Gastrocnemius medialis (tissue), 4 donors: ENCODE measurements at regions not wholly inside any gene's neighbourhood (a gene's known extent, or its start where the extent isn't known, plus 50 kb on each side); places are given as distances from the start of the nearest gene placed in this dataset.

Experiments used
- ATAC-seq, 2 donors: fragments of 150-250 bp; one replicate each; pipeline ENCODE4 v1.9.1; 2016
- DNase-seq, 2 donors: peaks; one replicate each; pipeline ENCODE4 v3.0.0-alpha.2; 2019
- H3K27ac ChIP-seq, 4 donors: fragments of 200-600 bp; sonication (generic); 1 replicate in 1 of 4; 2 replicates in 3 of 4; pipeline ENCODE4 v1.5.1; 2016 to 2018; ENCODE audit warnings: mild to moderate bottlenecking in 2 of 4, moderate library complexity in 1 of 4
- H3K27me3 ChIP-seq, 3 donors: fragments of 200-600 bp; sonication (generic) in 2 of 3; 1 replicate in 1 of 3; 2 replicates in 2 of 3; pipeline versions ENCODE4 v1.5.1 to v1.6.0; 2016 to 2019; ENCODE audit warnings: mild to moderate bottlenecking in 1 of 3, moderate library complexity in 1 of 3
- H3K36me3 ChIP-seq, 2 donors: fragments of 200-600 bp; sonication (generic) in 1 of 2; one replicate each; pipeline ENCODE4 v1.5.1; 2017 to 2018
- H3K4me1 ChIP-seq, 2 donors: fragments of 200-600 bp; sonication (generic) in 1 of 2; one replicate each; pipeline ENCODE4 v1.5.1; 2016 to 2017; ENCODE audit warnings: mild to moderate bottlenecking in 2 of 2
- H3K4me3 ChIP-seq, 4 donors: fragments of 200-600 bp; sonication (generic) in 3 of 4; 1 replicate in 1 of 4; 2 replicates in 3 of 4; pipeline ENCODE4 v1.5.1; 2016 to 2019; ENCODE audit warnings: mild to moderate bottlenecking in 2 of 4
- H3K9me3 ChIP-seq, 3 donors: fragments of 200-600 bp; sonication (generic) in 2 of 3; 1 replicate in 1 of 3; 2 replicates in 2 of 3; pipeline ENCODE4 v1.5.1; 2016 to 2019
- CTCF ChIP-seq, 5 experiments: fragments of 450-650 bp in 3 of 5; fragments of 200-600 bp in 2 of 5; sonication (generic) in 2 of 5; IDR thresholded peaks in 4 of 5; conservative IDR thresholded peaks in 1 of 5; 1 replicate in 4 of 5; 2 replicates in 1 of 5; pipeline ENCODE4 v1.5.1; 2016 to 2019; ENCODE audit warnings: antibody characterized with exemption in 5 of 5, mild to moderate bottlenecking in 3 of 5, moderate library complexity in 3 of 5
- POLR2A ChIP-seq, 2 donors: fragments of 450-650 bp; IDR thresholded peaks; one replicate each; pipeline ENCODE4 v1.6.1; 2017; ENCODE audit warnings: antibody characterized with exemption in 2 of 2, mild to moderate bottlenecking in 2 of 2, moderate library complexity in 2 of 2
- in situ Hi-C, 4 donors: fragments of 200-750 bp; cut with MboI; loops; one replicate each; pipeline versions ENCODE4 v1.15.0 to v1.8.0; 2017; ENCODE audit warnings: low sequenced_read_pairs in 4 of 4
- intact Hi-C: fragments of 100-400 bp; cut with DNase I; formaldehyde crosslinking; loops from one replicate; pipeline ENCODE4 v1.15.1; 2023; ENCODE audit warnings: low total_unique reads

- no peaks in the 10 kb centered on the region for H3K36me3 ChIP-seq
- H3K4me1 ChIP-seq = no peaks in the 10 kb centered on the region
- in situ Hi-C loops (no loop called here), intact Hi-C loops (no loop called here)
- H3K4me3 ChIP-seq = no peak overlapping the region
- DNase-seq = no peak
- no peak for ATAC-seq
- no peaks in the 10 kb centered on the region for H3K27me3 ChIP-seq
- no peaks in the 10 kb centered on the region for H3K9me3 ChIP-seq
- TF ChIP-seq CTCF (IDR thresholded peaks at IDR 0.05 in 4 of 5, conservative IDR thresholded peaks at IDR 0.05 in 1 of 5) (no peak), POLR2A (IDR thresholded peaks at IDR 0.05) (no peak)
- H3K27ac ChIP-seq = no peak overlapping the region
Observed at GRCh38 chr4:92031825-92032224, 271.9 kb upstream of the GRID2 start.

GRCh38 chr4:92035666-92036065 lies 268.1 kb upstream of the GRID2 start:
- H3K9me3 ChIP-seq = no peaks in the 10 kb centered on the region
- H3K27me3 ChIP-seq = no peaks in the 10 kb centered on the region
- H3K36me3 ChIP-seq = no peaks in the 10 kb centered on the region
- DNase-seq (no peak), ATAC-seq (no peak)
- no peaks in the 10 kb centered on the region for H3K4me1 ChIP-seq
- in situ Hi-C loops (no loop called here), intact Hi-C loops (no loop called here)
- H3K27ac ChIP-seq = no peak overlapping the region
- no peak overlapping the region for H3K4me3 ChIP-seq
- TF ChIP-seq CTCF (IDR thresholded peaks at IDR 0.05 in 4 of 5, conservative IDR thresholded peaks at IDR 0.05 in 1 of 5) (no peak), POLR2A (IDR thresholded peaks at IDR 0.05) (no peak)

GRCh38 chr4:92045718-92046117 lies 258.0 kb upstream of the GRID2 start:
- DNase-seq (no peak), ATAC-seq (no peak)
- TF ChIP-seq POLR2A (IDR thresholded peaks at IDR 0.05) (no peak), CTCF (IDR thresholded peaks at IDR 0.05 in 4 of 5, conservative IDR thresholded peaks at IDR 0.05 in 1 of 5) (no peak)

GRCh38 chr4:92047209-92047875 lies 256.4 kb upstream of the GRID2 start:
- H3K4me3 ChIP-seq = no peak overlapping the region
- H3K27me3 ChIP-seq = no peaks in the 10 kb centered on the region
- H3K27ac ChIP-seq = no peak overlapping the region
- intact Hi-C loops (no loop called here), in situ Hi-C loops (no loop called here)
- no peaks in the 10 kb centered on the region for H3K9me3 ChIP-seq
- DNase-seq (no peak), ATAC-seq (no peak)
- H3K4me1 ChIP-seq = no peaks in the 10 kb centered on the region
- TF ChIP-seq CTCF (IDR thresholded peaks at IDR 0.05 in 4 of 5, conservative IDR thresholded peaks at IDR 0.05 in 1 of 5) (no peak), POLR2A (IDR thresholded peaks at IDR 0.05) (no peak)
- no peaks in the 10 kb centered on the region for H3K36me3 ChIP-seq

More at GRCh38 chr4:92045718-92046117, 258.0 kb upstream of the GRID2 start:
- intact Hi-C loops = no loop called here
- no peaks in the 10 kb centered on the region for H3K4me1 ChIP-seq
- H3K27me3 ChIP-seq = no peaks in the 10 kb centered on the region
- no peak overlapping the region for H3K4me3 ChIP-seq
- in situ Hi-C loops = no loop called here
- no peaks in the 10 kb centered on the region for H3K36me3 ChIP-seq
- no peaks in the 10 kb centered on the region for H3K9me3 ChIP-seq
- no peak overlapping the region for H3K27ac ChIP-seq

GRCh38 chr4:92050875-92051274 lies 252.9 kb upstream of the GRID2 start:
- H3K27ac ChIP-seq = no peak overlapping the region
- TF ChIP-seq POLR2A (IDR thresholded peaks at IDR 0.05) (no peak), CTCF (IDR thresholded peaks at IDR 0.05 in 4 of 5, conservative IDR thresholded peaks at IDR 0.05 in 1 of 5) (no peak)
- H3K9me3 ChIP-seq = no peaks in the 10 kb centered on the region
- H3K4me1 ChIP-seq = no peaks in the 10 kb centered on the region
- no peaks in the 10 kb centered on the region for H3K36me3 ChIP-seq
- intact Hi-C loops (no loop called here), in situ Hi-C loops (no loop called here)
- ATAC-seq (no peak), DNase-seq (no peak)
- no peaks in the 10 kb centered on the region for H3K27me3 ChIP-seq
- no peak overlapping the region for H3K4me3 ChIP-seq
